ENCODE measurements at regions not wholly inside any gene's neighbourhood (a gene's known extent, or its start where the extent isn't known, plus 50 kb on each side); places are given as distances from the start of the nearest gene placed in this dataset.

DNA sequence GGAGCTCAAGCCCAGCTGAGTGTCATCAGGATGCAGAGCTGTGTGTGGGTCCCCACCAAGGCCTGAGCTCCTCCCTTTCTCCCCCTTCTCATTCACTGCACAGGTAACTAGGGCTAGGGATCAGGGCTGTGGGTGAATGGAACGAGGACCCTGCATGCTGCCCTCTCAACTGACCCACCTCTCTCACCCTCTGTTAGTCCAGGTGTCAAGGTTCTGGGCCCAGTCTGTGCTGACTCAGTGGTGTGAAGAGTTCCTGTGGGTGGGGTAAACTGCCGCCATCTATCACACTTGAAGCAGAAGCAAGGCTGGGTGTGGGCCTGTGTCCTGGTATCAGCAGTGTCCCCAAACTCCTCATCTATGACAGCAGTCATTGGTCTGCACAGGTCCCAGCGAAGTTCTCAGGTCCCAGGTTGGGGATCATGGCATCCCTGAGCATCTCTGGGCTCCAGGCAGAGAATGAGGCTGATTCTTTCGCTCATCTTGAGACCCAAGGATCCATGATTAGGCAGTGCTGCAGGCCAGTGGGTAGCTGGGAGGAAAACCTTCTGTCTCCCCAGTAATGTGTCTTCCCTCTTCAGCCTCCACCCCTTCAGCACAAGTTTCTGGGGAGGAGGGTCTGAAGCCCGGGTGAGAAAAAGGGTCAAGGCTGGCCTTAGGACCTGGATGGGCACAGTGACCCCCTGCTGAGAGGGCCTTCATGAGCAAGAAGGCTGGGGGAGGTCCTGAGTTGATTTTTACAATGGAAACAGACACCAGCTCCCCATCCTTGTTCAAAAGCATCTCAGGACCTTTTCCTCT is 109.8 kb downstream of the ZNF280B start:
- Histone ChIP-seq H3K9me3 (no peaks in the 10 kb centered on the region), H3K36me3 (no peaks in the 10 kb centered on the region), H3K4me3 (ENCODE audit: low read depth, low read length) (no peak overlapping the region), H3K4me1 (no peaks in the 10 kb centered on the region), H3K27me3 (0 out of 2 replicates have a peak, but pooled peaks cover 10% of the 10 kb centered on the region)
- no peak for TF ChIP-seq CTCF (IDR thresholded peaks at IDR 0.05; ENCODE audit: low read depth, low read length)
- DNase-seq = no peak

GRCh38 chr22:22400099-22400498 is 108.4 kb downstream of the ZNF280B start:
- Histone ChIP-seq H3K4me1 (no peaks in the 10 kb centered on the region), H3K9me3 (no peaks in the 10 kb centered on the region), H3K27me3 (0 out of 2 replicates have a peak, but pooled peaks cover 10% of the 10 kb centered on the region), H3K4me3 (ENCODE audit: low read depth, low read length) (no peak overlapping the region), H3K36me3 (no peaks in the 10 kb centered on the region)
- no peak for DNase-seq
- TF ChIP-seq CTCF (IDR thresholded peaks at IDR 0.05; ENCODE audit: low read depth, low read length) = no peak

- Histone ChIP-seq H3K27me3 (0 out of 2 replicates have a peak, but pooled peaks cover 10% of the 10 kb centered on the region), H3K4me1 (no peaks in the 10 kb centered on the region), H3K9me3 (no peaks in the 10 kb centered on the region), H3K36me3 (no peaks in the 10 kb centered on the region), H3K4me3 (ENCODE audit: low read depth, low read length) (no peak overlapping the region)
- no peak for TF ChIP-seq CTCF (IDR thresholded peaks at IDR 0.05; ENCODE audit: low read depth, low read length)
- no peak for DNase-seq
Measured at GRCh38 chr22:22400964-22401363, 107.6 kb downstream of the ZNF280B start.

- Histone ChIP-seq H3K27me3 (0 out of 2 replicates have a peak, but pooled peaks cover 10% of the 10 kb centered on the region), H3K9me3 (no peaks in the 10 kb centered on the region), H3K4me3 (ENCODE audit: low read depth, low read length) (no peak overlapping the region), H3K36me3 (no peaks in the 10 kb centered on the region), H3K4me1 (no peaks in the 10 kb centered on the region)
- TF ChIP-seq CTCF (IDR thresholded peaks at IDR 0.05; ENCODE audit: low read depth, low read length) = no peak
- no peak for DNase-seq
Measured at GRCh38 chr22:22401381-22401780, 107.2 kb downstream of the ZNF280B start.

GRCh38 chr22:22403306-22403705 is 105.2 kb downstream of the ZNF280B start:
- no peak for DNase-seq
- Histone ChIP-seq H3K4me1 (no peaks in the 10 kb centered on the region), H3K9me3 (no peaks in the 10 kb centered on the region), H3K36me3 (no peaks in the 10 kb centered on the region), H3K4me3 (ENCODE audit: low read depth, low read length) (no peak overlapping the region), H3K27me3 (0 out of 2 replicates have a peak, but pooled peaks cover 8% of the 10 kb centered on the region)
- no peak for TF ChIP-seq CTCF (IDR thresholded peaks at IDR 0.05; ENCODE audit: low read depth, low read length)

DNA sequence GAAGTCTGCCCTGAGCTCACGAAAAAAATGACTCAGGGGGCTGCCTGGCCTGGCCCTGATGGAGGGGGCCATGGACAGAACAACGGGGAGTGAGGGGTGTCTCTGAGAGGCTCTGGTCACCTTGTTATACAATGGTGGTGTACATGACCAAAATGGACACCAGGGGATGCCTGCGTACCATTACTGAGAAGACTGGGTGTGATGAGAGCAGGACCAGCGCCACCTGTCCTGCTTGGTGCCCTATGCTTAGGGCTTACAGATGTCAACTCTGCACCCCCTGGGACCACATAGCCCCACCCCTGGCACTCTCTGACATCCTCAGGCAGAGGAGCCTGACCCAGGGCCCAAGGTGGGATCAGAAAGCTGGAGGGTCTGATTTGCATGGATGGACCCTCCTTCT is 104.8 kb downstream of the ZNF280B start:
- H3K4me1 ChIP-seq = no peaks in the 10 kb centered on the region
- no peaks in the 10 kb centered on the region for H3K36me3 ChIP-seq
- no peak for TF ChIP-seq CTCF (IDR thresholded peaks at IDR 0.05; ENCODE audit: low read depth, low read length)
- H3K27me3 ChIP-seq = 0 out of 2 replicates have a peak, but pooled peaks cover 8% of the 10 kb centered on the region
- no peak for DNase-seq
- no peaks in the 10 kb centered on the region for H3K9me3 ChIP-seq
- H3K4me3 ChIP-seq (ENCODE audit: low read depth, low read length) = no peak overlapping the region
